ENCODE measurements at regions not wholly inside any gene's neighbourhood (a gene's known extent, or its start where the extent isn't known, plus 50 kb on each side); places are given as distances from the start of the nearest gene placed in this dataset.

DNA sequence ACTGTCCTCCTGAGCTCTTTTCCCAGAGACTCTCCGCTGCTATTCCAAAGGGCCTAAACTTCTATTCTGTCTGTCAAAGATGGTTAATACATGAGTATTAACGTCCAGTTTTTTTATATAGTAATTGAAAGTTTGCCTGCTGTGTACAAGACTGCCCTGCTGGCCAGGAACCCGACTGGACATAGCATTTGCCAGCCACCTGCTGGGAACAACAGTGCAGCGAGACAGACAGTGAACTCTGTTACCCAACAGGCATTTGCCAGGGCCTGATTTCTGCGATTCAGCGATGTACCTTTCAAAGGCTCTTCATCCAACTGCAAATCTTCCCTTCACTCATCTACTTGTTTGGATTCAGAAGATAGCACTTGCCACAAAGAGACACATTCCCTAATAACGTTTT is 128.8 kb upstream of the SEM1 start:
- DNase-seq (no peak), ATAC-seq (no peak)
- Histone ChIP-seq H3K27me3 (ENCODE audit: low read depth) (no peaks in the 10 kb centered on the region), H3K4me1 (peaks cover 5% of the 10 kb centered on the region), H3K36me3 (no peaks in the 10 kb centered on the region), H3K9me3 (no peaks in the 10 kb centered on the region), H3K4me3 (no peak overlapping the region), H3K27ac (no peak overlapping the region)
- intact Hi-C loops (cut with DNase I), result no loop called here
- TF ChIP-seq, protein P1, sequence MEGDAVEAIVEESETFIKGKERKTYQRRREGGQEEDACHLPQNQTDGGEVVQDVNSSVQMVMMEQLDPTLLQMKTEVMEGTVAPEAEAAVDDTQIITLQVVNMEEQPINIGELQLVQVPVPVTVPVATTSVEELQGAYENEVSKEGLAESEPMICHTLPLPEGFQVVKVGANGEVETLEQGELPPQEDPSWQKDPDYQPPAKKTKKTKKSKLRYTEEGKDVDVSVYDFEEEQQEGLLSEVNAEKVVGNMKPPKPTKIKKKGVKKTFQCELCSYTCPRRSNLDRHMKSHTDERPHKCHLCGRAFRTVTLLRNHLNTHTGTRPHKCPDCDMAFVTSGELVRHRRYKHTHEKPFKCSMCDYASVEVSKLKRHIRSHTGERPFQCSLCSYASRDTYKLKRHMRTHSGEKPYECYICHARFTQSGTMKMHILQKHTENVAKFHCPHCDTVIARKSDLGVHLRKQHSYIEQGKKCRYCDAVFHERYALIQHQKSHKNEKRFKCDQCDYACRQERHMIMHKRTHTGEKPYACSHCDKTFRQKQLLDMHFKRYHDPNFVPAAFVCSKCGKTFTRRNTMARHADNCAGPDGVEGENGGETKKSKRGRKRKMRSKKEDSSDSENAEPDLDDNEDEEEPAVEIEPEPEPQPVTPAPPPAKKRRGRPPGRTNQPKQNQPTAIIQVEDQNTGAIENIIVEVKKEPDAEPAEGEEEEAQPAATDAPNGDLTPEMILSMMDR (IDR thresholded peaks at IDR 0.05), result no peak

DNA sequence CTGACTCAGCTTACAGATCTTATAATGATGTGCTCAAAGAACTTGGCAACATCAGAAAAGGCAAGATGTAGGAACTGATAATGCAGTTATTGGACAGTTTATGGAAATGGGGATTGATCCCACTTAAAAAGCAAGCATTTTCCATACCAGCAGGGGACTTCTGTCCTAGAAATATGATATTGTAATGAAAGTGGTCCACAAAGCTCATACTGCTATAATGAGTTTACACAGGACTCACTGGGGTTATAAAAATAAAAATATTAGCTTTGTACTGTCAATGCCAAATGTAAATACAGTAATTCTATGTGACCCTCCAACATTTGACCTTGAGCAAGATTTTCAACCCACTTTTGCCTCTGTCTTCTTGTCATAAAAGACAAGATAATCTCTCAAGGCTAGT is 145.5 kb upstream of the SEM1 start:
- H3K27me3 ChIP-seq (ENCODE audit: low read depth), result no peaks in the 10 kb centered on the region
- intact Hi-C loops (cut with DNase I), result no loop called here
- TF ChIP-seq, protein P1 (IDR thresholded peaks at IDR 0.05), result no peak
- no peak for DNase-seq
- no peak overlapping the region for H3K4me3 ChIP-seq
- H3K9me3 ChIP-seq, result no peaks in the 10 kb centered on the region
- ATAC-seq, result no peak
- H3K27ac ChIP-seq, result no peak overlapping the region
- no peaks in the 10 kb centered on the region for H3K36me3 ChIP-seq
- no peaks in the 10 kb centered on the region for H3K4me1 ChIP-seq

DNA sequence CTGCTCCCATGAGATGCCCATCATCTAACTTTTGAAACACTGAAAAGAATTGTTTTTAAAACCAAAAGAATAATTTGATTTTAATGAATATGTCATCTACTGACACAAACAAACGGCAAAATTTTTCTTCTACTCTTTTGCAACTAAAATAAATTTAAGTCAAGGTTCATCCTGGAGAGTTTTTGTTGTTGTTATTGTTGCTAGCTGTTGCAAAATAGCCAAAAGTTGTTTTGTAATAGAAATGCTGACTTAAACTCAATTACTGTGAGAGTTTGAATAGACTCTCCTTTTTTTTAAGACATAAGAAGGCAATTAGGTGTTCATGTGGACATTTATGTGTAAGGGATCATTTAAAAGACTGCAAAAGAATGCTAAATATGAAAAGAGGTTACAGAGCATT is 146.0 kb upstream of the SEM1 start:
- DNase-seq (no peak), ATAC-seq (no peak)
- no peaks in the 10 kb centered on the region for H3K4me1 ChIP-seq
- no peaks in the 10 kb centered on the region for H3K9me3 ChIP-seq
- H3K27ac ChIP-seq, result no peak overlapping the region
- TF ChIP-seq, protein P1 (IDR thresholded peaks at IDR 0.05), result no peak
- H3K27me3 ChIP-seq (ENCODE audit: low read depth), result no peaks in the 10 kb centered on the region
- no peaks in the 10 kb centered on the region for H3K36me3 ChIP-seq
- intact Hi-C loops (cut with DNase I), result no loop called here
- H3K4me3 ChIP-seq, result no peak overlapping the region

- ATAC-seq (no peak), DNase-seq (no peak)
- Histone ChIP-seq H3K27me3 (ENCODE audit: low read depth) (no peaks in the 10 kb centered on the region), H3K36me3 (no peaks in the 10 kb centered on the region), H3K4me3 (no peak overlapping the region), H3K4me1 (no peaks in the 10 kb centered on the region), H3K27ac (no peak overlapping the region), H3K9me3 (no peaks in the 10 kb centered on the region)
- TF ChIP-seq, protein P1 (IDR thresholded peaks at IDR 0.05), result no peak
- intact Hi-C loops (cut with DNase I), result no loop called here
Measured at GRCh38 chr7:96869538-96869937, 135.8 kb upstream of the DLX6 start.

- H3K36me3 ChIP-seq, result no peaks in the 10 kb centered on the region
- no peaks in the 10 kb centered on the region for H3K9me3 ChIP-seq
- H3K4me1 ChIP-seq, result no peaks in the 10 kb centered on the region
- DNase-seq (no peak), ATAC-seq (no peak)
- no peak overlapping the region for H3K27ac ChIP-seq
- intact Hi-C loops (cut with DNase I), result no loop called here
- TF ChIP-seq, protein P1 (IDR thresholded peaks at IDR 0.05), result no peak
- H3K4me3 ChIP-seq, result no peak overlapping the region
- no peaks in the 10 kb centered on the region for H3K27me3 ChIP-seq (ENCODE audit: low read depth)
Measured at GRCh38 chr7:96870185-96870584, 135.2 kb upstream of the DLX6 start.

GRCh38 chr7:96870934-96871333 is 134.4 kb upstream of the DLX6 start:
- intact Hi-C loops (cut with DNase I), result no loop called here

More at GRCh38 chr7:96870934-96871333, 134.4 kb upstream of the DLX6 start:
- H3K36me3 ChIP-seq, result no peaks in the 10 kb centered on the region
- H3K27ac ChIP-seq, result no peak overlapping the region
- TF ChIP-seq, protein P1 (IDR thresholded peaks at IDR 0.05), result no peak
- DNase-seq, result no peak
- H3K4me3 ChIP-seq, result no peak overlapping the region
- no peaks in the 10 kb centered on the region for H3K27me3 ChIP-seq (ENCODE audit: low read depth)
- ATAC-seq, result no peak
- no peaks in the 10 kb centered on the region for H3K4me1 ChIP-seq
- no peaks in the 10 kb centered on the region for H3K9me3 ChIP-seq
